Activated CD4-positive, alpha-beta T cell treated with anti-CD3 and anti-CD28 coated beads, Interleukin-2, amount 10 ng/mL, durations not matched to agents 7 days and 5 days (primary cell): ENCODE measurements at regions not wholly inside any gene's neighbourhood (a gene's known extent, or its start where the extent isn't known, plus 50 kb on each side); places are given as distances from the start of the nearest gene placed in this dataset.

Experiments used
- CTCF ChIA-PET: fragments of 350-600 bp; sonication (Branson Sonifier 250); formaldehyde crosslinking; loops from one replicate; lab custom pipeline; 2021; ENCODE audit warnings: antibody characterized with exemption; lab: Charles Lee
- POLR2A ChIA-PET: fragments of 350-600 bp; sonication (Branson Sonifier 250); formaldehyde crosslinking; loops from one replicate; lab custom pipeline; 2021; ENCODE audit warnings: antibody characterized with exemption; lab: Charles Lee
- DNase-seq: peaks from one replicate; pipeline ENCODE4 v3.0.0-alpha.2; 2020
- H3K27ac Mint-ChIP-seq: one replicate; pipeline ENCODE4 v1.8.0; 2021; ENCODE audit warnings: mild to moderate bottlenecking, moderate library complexity, mixed read lengths
- H3K27me3 Mint-ChIP-seq: one replicate; pipeline ENCODE4 v1.8.0; 2021; ENCODE audit warnings: mixed read lengths
- H3K36me3 Mint-ChIP-seq: one replicate; pipeline ENCODE4 v1.8.0; 2021; ENCODE audit warnings: low read depth, mixed read lengths
- H3K4me1 Mint-ChIP-seq: one replicate; pipeline ENCODE4 v1.8.0; 2021; ENCODE audit warnings: mixed read lengths
- H3K4me3 Mint-ChIP-seq: one replicate; pipeline ENCODE4 v1.8.0; 2021; ENCODE audit warnings: mild to moderate bottlenecking, moderate library complexity, mixed read lengths
- H3K9me3 Mint-ChIP-seq: one replicate; pipeline ENCODE4 v1.8.0; 2021; ENCODE audit warnings: mixed read lengths

DNA sequence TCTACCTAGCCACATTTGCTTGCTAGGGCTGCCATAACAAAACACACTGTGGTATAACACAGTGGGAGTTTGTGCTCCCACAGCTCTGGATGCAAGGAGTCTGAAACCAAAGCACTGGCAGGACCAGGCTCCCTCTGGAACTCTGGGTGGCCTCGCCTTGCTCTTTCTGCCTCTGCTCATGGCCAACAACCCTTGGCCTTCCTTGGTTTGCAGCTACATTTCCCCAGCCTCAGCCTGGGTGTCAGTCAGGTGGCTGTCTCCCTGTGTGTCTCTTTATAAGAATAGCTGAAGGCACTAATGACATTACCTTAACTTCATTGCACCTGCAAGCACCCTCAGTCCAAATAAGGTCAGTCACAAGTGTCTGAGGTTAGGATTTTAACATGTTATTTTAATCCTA, 101.0 kb upstream of the IRX2 start:
- Mint-ChIP-seq H3K4me1 (no peaks in the 10 kb centered on the region), H3K36me3 (no peaks in the 10 kb centered on the region), H3K27ac (no peak overlapping the region), H3K27me3 (no peaks in the 10 kb centered on the region), H3K9me3 (no peaks in the 10 kb centered on the region), H3K4me3 (no peak overlapping the region)
- POLR2A ChIA-PET = no interaction called here
- no peak for DNase-seq
- CTCF ChIA-PET = no interaction called here

GRCh38 chr5:2851895-2852294, 100.4 kb upstream of the IRX2 start:
- H3K4me3 Mint-ChIP-seq = no peak overlapping the region
- H3K4me1 Mint-ChIP-seq = no peaks in the 10 kb centered on the region
- DNase-seq = no peak
- H3K9me3 Mint-ChIP-seq = no peaks in the 10 kb centered on the region
- H3K27ac Mint-ChIP-seq = no peak overlapping the region
- CTCF ChIA-PET = no interaction called here
- H3K27me3 Mint-ChIP-seq = no peaks in the 10 kb centered on the region
- POLR2A ChIA-PET = no interaction called here
- no peaks in the 10 kb centered on the region for H3K36me3 Mint-ChIP-seq

DNA sequence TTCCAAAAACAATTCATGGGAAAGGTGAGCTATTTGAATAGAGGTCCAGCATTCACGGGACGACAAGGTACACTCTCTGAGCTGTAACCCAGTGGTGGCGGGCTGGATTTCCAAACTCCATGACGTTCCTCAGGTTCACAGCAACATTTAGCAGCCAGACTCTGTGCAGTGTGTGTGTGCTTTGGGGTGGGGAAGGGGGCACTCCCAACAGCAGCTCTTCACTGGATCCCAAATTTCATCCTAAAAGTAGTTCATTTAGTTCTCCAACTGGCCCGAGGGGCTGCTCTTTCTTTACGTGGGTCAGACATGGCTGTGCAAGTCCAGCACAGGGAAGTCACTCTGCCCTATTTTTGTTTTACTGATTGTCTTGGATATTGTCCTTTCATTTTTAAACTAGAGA, 98.0 kb upstream of the IRX2 start:
- no peaks in the 10 kb centered on the region for H3K9me3 Mint-ChIP-seq
- ChIA-PET POLR2A (no interaction called here), CTCF (interaction anchor here (0.5 kb wide), 1 partner anchor 86 kb away, joined by 3 read pairs; no protein-coding TSS in a partner anchor)
- no peaks in the 10 kb centered on the region for H3K36me3 Mint-ChIP-seq
- no peaks in the 10 kb centered on the region for H3K4me1 Mint-ChIP-seq
- H3K27me3 Mint-ChIP-seq = no peaks in the 10 kb centered on the region
- DNase-seq = no peak
- no peak overlapping the region for H3K27ac Mint-ChIP-seq
- no peak overlapping the region for H3K4me3 Mint-ChIP-seq

DNA sequence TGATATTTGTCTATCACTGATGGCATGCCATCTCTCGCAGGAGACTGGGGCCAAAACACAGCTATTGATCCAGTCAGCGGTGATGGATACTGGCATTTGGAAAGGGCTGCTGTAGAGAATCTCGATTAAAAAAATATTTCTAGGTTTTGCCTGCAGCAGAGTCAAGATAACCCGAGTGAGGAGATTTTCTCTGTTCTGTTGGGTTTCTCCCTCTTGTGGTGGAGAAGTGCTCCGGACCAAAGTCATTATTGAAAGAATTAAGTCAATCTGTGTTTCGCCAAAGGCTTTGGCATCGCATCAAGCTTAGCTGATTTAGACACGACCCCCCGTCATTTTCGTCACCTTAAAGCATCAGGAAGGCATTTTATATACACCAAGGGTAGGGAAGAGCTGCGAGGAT, 97.1 kb upstream of the IRX2 start:
- POLR2A ChIA-PET = no interaction called here
- CTCF ChIA-PET = no interaction called here

GRCh38 chr5:2847608-2848007, 96.1 kb upstream of the IRX2 start:
- no peak for DNase-seq
- Mint-ChIP-seq H3K4me3 (no peak overlapping the region), H3K4me1 (no peaks in the 10 kb centered on the region), H3K36me3 (no peaks in the 10 kb centered on the region), H3K27me3 (no peaks in the 10 kb centered on the region), H3K27ac (no peak overlapping the region), H3K9me3 (no peaks in the 10 kb centered on the region)
- ChIA-PET CTCF (interaction anchor here (0.5 kb wide), 1 partner anchor 16 kb away, joined by 4 read pairs; no protein-coding TSS in a partner anchor), POLR2A (no interaction called here)

More for the DNA sequence above, 97.1 kb upstream of the IRX2 start:
- Mint-ChIP-seq H3K36me3 (no peaks in the 10 kb centered on the region), H3K27ac (no peak overlapping the region), H3K4me1 (no peaks in the 10 kb centered on the region), H3K27me3 (no peaks in the 10 kb centered on the region), H3K4me3 (no peak overlapping the region), H3K9me3 (no peaks in the 10 kb centered on the region)
- DNase-seq = no peak

DNA sequence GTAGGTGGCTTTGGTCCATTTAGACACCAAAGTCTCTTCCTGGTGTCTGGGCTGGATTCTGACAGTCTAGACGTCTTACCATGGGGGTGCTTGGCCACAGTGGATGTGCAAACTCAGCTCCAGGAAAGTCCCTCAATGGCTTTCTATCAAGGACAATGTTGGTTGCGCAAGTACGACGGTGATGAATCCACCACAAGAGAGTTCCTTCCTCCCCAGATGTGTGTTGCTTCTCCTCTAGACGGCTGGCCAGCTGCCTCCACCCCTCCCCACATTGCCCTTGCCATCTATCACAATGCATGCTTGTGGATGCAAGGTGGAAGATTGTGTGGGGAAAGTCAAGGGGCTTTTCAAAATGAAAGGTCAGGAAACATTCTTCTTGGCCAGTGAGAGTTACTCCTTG, 89.7 kb upstream of the IRX2 start:
- H3K27ac Mint-ChIP-seq = no peak overlapping the region
- DNase-seq = no peak
- H3K9me3 Mint-ChIP-seq = peaks cover 4% of the 10 kb centered on the region
- ChIA-PET CTCF (no interaction called here), POLR2A (no interaction called here)
- no peaks in the 10 kb centered on the region for H3K4me1 Mint-ChIP-seq
- H3K36me3 Mint-ChIP-seq = no peaks in the 10 kb centered on the region
- no peak overlapping the region for H3K4me3 Mint-ChIP-seq
- no peaks in the 10 kb centered on the region for H3K27me3 Mint-ChIP-seq

- H3K9me3 Mint-ChIP-seq = peaks cover 4% of the 10 kb centered on the region
- H3K4me1 Mint-ChIP-seq = no peaks in the 10 kb centered on the region
- no peak overlapping the region for H3K27ac Mint-ChIP-seq
- POLR2A ChIA-PET = no interaction called here
- no peak overlapping the region for H3K4me3 Mint-ChIP-seq
- no peak for DNase-seq
- H3K27me3 Mint-ChIP-seq = no peaks in the 10 kb centered on the region
- no peaks in the 10 kb centered on the region for H3K36me3 Mint-ChIP-seq
- CTCF ChIA-PET = no interaction called here
Observed at GRCh38 chr5:2840372-2840915, 89.0 kb upstream of the IRX2 start.

DNA sequence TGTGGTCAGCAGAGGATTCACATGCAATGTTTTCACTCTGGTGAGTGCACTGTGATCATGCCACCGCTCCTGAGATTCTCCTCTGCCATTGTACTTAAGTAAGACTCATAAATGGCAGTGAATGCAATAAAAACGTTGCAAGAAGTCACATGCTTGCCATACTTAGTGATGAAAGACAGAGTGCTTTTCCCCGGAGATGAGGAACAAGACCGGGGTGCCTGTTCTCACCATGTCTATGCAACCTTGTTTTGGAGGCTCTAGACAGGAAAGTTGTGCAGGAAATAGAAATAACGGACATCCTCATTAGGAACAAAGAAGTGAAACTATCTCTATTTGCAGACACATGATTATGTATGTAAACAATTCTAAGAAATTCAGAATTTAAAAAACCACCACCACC, 84.7 kb upstream of the IRX2 start:
- CTCF ChIA-PET = no interaction called here
- DNase-seq = no peak
- no peak overlapping the region for H3K4me3 Mint-ChIP-seq
- no peak overlapping the region for H3K27ac Mint-ChIP-seq
- no peaks in the 10 kb centered on the region for H3K27me3 Mint-ChIP-seq
- no peaks in the 10 kb centered on the region for H3K36me3 Mint-ChIP-seq
- H3K4me1 Mint-ChIP-seq = no peaks in the 10 kb centered on the region
- POLR2A ChIA-PET = no interaction called here
- peaks cover 4% of the 10 kb centered on the region for H3K9me3 Mint-ChIP-seq

DNA sequence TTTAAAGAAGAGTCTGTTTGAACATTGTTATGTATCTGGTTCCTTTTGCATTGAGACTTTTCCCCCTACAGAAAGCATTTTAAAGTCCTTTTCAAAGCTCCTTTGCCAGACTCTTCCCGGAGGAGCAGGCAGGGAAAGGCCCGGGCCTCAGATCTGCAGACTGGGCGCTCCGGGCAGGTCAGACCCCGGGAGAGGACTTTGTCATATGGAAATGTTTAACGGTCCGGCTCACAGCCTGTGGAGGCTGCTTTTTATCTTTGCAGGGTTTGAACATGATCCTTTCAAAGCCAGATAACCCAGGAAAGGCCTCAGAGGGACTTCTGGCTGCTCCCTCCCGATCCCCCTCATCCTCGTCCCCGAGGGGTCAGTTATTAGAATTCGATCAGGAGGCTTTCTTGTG, 82.1 kb upstream of the IRX2 start:
- no peaks in the 10 kb centered on the region for H3K36me3 Mint-ChIP-seq
- no peak overlapping the region for H3K27ac Mint-ChIP-seq
- ChIA-PET CTCF (no interaction called here), POLR2A (no interaction called here)
- DNase-seq = no peak
- H3K4me1 Mint-ChIP-seq = no peaks in the 10 kb centered on the region
- no peaks in the 10 kb centered on the region for H3K9me3 Mint-ChIP-seq
- no peak overlapping the region for H3K4me3 Mint-ChIP-seq
- no peaks in the 10 kb centered on the region for H3K27me3 Mint-ChIP-seq

DNA sequence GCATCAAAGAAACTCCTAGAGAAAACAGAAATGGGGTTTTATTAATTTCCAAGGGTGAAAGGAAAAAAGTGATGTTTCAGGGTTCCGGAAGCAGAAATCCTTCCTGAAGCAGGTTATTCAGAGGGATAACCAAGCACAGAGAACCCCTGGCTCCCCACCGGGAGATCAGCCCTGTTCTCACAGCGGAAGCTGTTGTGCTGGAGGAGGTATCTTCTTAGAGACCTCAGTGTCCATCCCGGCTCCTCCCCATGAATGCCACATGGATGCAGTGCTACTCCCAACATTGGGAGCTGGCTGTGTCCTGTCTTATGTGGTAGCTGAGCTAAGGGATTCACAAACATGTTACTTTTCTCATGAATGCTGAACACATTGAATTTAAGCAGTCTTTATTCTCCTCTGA, 80.9 kb upstream of the IRX2 start:
- no peaks in the 10 kb centered on the region for H3K27me3 Mint-ChIP-seq
- no peaks in the 10 kb centered on the region for H3K4me1 Mint-ChIP-seq
- H3K27ac Mint-ChIP-seq = no peak overlapping the region
- no peaks in the 10 kb centered on the region for H3K9me3 Mint-ChIP-seq
- ChIA-PET CTCF (no interaction called here), POLR2A (no interaction called here)
- DNase-seq = no peak
- H3K36me3 Mint-ChIP-seq = no peaks in the 10 kb centered on the region
- no peak overlapping the region for H3K4me3 Mint-ChIP-seq

GRCh38 chr5:2829239-2829638, 77.8 kb upstream of the IRX2 start:
- Mint-ChIP-seq H3K9me3 (no peaks in the 10 kb centered on the region), H3K27me3 (no peaks in the 10 kb centered on the region), H3K4me3 (no peak overlapping the region), H3K4me1 (no peaks in the 10 kb centered on the region), H3K27ac (no peak overlapping the region), H3K36me3 (no peaks in the 10 kb centered on the region)
- no peak for DNase-seq
- CTCF ChIA-PET = no interaction called here
- POLR2A ChIA-PET = no interaction called here

- Mint-ChIP-seq H3K36me3 (no peaks in the 10 kb centered on the region), H3K9me3 (peaks cover 7% of the 10 kb centered on the region), H3K4me3 (no peak overlapping the region), H3K27me3 (no peaks in the 10 kb centered on the region), H3K27ac (no peak overlapping the region), H3K4me1 (no peaks in the 10 kb centered on the region)
- POLR2A ChIA-PET = no interaction called here
- CTCF ChIA-PET = no interaction called here
- DNase-seq = no peak
Observed at GRCh38 chr5:2818936-2819335, 67.5 kb upstream of the IRX2 start.

DNA sequence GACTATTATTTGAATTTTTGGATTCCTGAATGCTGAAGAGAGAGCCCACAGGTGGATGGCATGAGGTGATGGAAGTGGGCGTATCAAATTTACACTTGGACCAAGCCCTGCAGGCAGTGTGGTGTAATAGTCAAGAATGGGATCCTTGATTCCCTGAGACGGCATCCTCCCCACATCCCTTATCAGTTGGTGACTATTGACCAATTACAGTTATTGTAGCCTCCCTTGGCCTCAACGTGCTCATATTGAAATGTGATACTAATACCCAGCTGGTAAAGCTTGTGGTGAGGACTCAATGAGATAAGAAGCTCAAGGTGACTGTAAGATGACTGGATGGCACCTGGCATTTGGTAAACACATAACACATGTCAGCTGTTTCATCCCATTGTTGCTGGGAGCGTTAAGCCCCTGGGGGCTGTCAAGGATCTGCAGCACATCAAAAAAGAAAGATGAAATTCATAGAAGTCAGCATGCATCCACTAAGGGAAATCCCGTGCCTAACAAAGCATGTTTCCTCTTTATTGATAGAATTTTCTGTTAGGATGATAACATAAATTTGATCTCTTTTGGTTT, 65.6 kb upstream of the IRX2 start:
- DNase-seq = no peak
- ChIA-PET CTCF (no interaction called here), POLR2A (no interaction called here)
- no peaks in the 10 kb centered on the region for H3K27me3 Mint-ChIP-seq
- H3K9me3 Mint-ChIP-seq = peaks cover 3% of the 10 kb centered on the region
- no peak overlapping the region for H3K27ac Mint-ChIP-seq
- H3K36me3 Mint-ChIP-seq = no peaks in the 10 kb centered on the region
- no peak overlapping the region for H3K4me3 Mint-ChIP-seq
- H3K4me1 Mint-ChIP-seq = no peaks in the 10 kb centered on the region

- ChIA-PET POLR2A (no interaction called here), CTCF (no interaction called here)
- Mint-ChIP-seq H3K36me3 (no peaks in the 10 kb centered on the region), H3K4me3 (no peak overlapping the region), H3K9me3 (no peaks in the 10 kb centered on the region), H3K27ac (no peak overlapping the region), H3K4me1 (no peaks in the 10 kb centered on the region), H3K27me3 (no peaks in the 10 kb centered on the region)
- no peak for DNase-seq
Observed at GRCh38 chr5:2813678-2814077, 62.2 kb upstream of the IRX2 start.
